GM12872 (cell line): ENCODE measurements at regions not wholly inside any gene's neighbourhood (a gene's known extent, or its start where the extent isn't known, plus 50 kb on each side); places are given as distances from the start of the nearest gene placed in this dataset.

ENCODE experiments used
- CTCF ChIP-seq: IDR thresholded peaks from 3 replicates; pipeline ENCODE4 v1.5.1; 2011; ENCODE audit warnings: low read depth, mild to moderate bottlenecking, low read length, moderate library complexity; ENCODE audit not compliant: insufficient read depth

- no peak for TF ChIP-seq CTCF
Observed at GRCh38 chr4:55729351-55730279, 90.0 kb upstream of the EXOC1L start.

GRCh38 chr4:55730280-55730931 is 89.2 kb upstream of the EXOC1L start:
- no peak for TF ChIP-seq CTCF

- no peak for TF ChIP-seq CTCF
Observed at GRCh38 chr4:55731959-55732358, 87.6 kb upstream of the EXOC1L start.

- no peak for TF ChIP-seq CTCF
Observed at GRCh38 chr4:55732864-55733263, 86.7 kb upstream of the EXOC1L start.

- no peak for TF ChIP-seq CTCF
Observed at GRCh38 chr4:55733932-55734331, 85.7 kb upstream of the EXOC1L start.

GRCh38 chr4:55736605-55737183 is 82.9 kb upstream of the EXOC1L start:
- TF ChIP-seq CTCF: peak; percentile 15; the same call in 1 of the 3 replicates

GRCh38 chr4:55742655-55743202 is 76.9 kb upstream of the EXOC1L start:
- TF ChIP-seq CTCF: no peak
